HG03354 (cell line): ENCODE measurements at regions not wholly inside any gene's neighbourhood (a gene's known extent, or its start where the extent isn't known, plus 50 kb on each side); places are given as distances from the start of the nearest gene placed in this dataset.

Experiments
- ATAC-seq: cut with Tn5 transposase; IDR thresholded peaks from one replicate; pipeline ENCODE4 v1.9.1; 2021; ENCODE audit warnings: mild to moderate bottlenecking; ENCODE audit not compliant: unreplicated experiment, poor library complexity, severe bottlenecking

DNA sequence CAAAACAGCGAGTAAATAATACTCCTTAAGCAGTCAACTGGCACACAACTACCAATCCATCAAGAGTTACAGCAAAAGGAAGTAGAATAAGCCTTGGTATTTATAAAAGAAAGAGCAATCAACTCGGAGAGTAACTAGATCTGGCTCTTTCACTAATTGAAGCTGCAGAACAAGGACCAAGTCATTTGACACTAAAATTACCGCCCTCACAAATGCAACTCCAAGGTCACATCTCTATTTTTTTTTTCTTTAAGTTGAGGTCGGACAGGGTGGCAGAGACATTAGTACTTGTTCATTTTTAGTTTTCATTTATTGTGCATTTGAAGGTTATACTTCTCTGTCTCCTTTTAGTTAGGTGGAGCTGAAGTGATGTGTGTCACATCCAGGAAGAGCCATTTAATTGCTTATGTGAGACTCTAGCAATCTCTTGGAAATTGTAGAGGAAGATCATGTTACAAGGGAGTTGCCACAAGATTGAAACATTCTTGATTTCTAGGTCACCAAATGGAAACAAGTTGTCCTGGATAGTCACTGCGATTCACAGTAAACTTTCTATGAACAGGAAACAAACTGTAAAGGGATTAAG lies 138.1 kb upstream of the ADAMTS5 start:
- ATAC-seq, result no peak

DNA sequence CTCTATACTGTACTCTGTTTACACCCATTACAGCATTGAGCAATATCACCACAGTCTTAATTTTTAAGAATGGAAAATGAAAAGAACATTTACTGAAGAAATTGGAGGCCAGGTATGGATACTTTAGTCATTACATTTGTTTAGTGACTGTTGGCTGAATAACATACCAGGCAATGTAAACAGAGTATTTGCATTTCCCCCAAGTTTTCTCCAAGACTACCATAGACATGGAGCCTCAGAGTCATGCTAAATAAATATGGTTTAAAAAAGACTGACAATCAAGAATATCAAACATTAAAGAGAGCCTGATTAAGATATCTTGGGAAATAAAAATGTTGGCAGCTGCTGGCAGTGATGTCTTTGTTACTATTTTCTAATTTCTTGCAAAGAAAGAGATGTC lies 136.9 kb upstream of the ADAMTS5 start:
- ATAC-seq, result no peak

DNA sequence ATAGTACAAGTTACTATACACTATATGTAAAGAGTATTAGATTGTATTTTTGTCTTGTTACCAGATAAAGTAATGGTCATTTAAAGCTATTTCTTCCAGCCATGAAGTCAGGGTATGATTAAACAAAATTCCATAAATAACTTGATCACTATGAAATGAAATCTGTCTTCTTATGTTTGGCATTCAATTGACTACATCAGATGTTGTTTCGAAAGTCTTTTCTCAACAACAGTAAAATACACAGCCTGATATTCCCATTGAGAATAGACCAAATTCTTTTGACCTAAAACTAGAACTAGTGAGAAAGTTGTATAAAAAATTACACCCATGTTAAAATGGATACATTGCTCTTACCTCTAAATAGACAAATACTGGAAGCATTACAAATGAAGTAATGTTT lies 134.6 kb upstream of the ADAMTS5 start:
- no peak for ATAC-seq

DNA sequence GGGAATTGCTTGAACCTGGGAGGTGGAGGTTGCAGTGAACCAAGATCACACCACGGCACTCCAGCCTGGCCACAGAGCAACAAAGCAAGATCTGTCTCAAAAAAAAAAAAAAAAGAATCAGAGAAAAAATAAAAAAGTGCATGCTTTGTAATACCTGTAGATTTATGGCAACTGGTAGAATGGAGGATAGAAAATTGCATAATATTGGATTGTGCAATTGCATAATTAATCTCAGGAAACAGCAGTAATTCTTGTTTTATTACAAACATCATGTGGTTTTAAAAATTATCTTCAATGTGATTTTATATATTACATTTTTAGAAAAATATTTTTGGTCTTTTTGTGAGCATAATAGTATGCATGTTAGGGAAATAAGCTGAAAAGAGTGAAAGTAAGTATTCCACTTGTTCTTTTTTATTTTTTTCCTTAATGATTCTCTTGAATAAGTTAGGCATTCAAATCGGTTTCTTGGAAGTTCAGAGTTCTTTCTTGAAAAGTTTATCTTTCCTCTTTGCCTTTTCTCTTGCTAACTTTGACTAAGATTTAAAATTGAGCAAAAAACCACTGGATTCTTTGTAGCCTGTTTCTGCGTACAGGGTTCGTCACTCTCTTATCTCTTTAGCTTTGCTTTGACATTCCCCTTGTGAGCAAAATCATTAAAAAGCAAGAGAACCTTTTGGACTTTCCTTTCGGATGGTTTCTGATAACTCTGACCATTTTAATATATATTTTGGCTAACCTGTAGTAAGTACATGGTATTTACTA lies 127.5 kb upstream of the ADAMTS5 start:
- ATAC-seq, result no peak

DNA sequence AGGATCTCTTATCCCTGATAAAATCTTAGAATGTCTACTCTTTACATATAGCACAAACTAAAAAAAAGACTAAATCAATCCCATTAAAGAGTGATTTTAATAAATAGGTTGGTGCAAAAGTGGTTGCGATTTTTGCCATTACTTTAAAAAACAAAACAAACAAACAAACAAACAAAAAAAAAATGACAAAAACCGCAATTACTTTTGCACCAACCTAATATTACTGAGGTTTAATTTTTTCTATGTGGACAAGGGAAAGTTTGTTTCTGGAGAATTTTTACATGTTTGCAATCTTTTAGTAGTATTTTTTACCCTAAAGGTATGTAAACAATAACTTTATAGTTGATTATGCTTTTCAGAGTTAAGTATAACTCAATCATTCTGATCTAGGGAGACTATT lies 119.7 kb upstream of the ADAMTS5 start:
- no peak for ATAC-seq

DNA sequence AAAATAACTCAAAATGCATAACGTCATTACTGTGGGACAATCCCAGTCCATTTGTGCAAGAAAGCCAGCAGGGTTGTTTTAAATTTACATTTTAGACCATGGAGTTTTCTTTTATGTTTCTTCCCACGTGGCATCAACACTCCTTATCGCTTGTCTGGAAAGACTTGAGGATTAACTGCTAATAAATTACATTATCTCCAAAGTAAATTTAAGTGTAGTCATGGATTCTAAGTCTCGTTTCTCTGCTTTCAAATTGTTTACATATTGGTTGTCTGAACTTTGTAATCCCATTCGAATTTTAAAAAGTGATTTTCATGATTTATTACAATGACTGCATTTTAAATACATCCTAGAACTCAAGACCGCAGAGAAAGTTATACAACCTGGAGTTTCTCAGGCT lies 119.3 kb upstream of the ADAMTS5 start:
- ATAC-seq, result no peak

DNA sequence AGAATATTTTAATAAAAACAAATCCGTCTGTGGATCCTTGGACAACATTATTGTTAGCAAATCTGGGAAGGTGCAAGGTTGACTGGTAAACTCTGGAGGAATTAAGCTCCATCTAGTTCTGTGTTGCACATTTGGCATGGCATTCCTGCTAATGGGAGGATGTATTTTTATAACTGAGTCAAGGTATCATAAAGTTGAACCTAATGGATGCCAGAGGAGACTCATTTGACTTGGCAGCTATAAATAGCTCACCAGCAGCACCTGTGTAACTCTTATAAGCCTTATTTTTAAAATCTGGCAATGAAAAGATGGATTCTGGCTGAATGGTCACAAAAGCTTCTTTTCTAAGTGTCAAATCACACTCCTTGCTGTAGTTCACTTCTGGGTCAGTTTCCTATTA lies 118.5 kb upstream of the ADAMTS5 start:
- ATAC-seq, result no peak

DNA sequence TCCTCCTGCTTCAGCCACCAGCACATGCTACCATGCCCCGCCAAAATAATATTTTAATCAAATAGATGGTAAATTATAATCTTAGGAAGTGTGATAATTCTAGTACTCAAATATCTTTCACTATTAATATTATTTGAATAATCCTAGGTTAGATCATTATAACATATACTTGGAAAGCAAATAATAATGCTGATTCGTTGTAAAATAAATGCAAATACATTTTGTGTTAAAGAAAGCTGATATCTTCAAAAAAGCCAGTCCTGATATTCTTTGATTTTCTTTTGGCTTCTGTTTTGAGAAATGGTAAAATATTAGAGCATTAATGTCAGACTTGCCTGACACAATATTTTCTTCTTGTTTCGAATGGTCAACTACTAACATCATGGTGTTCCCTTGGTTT lies 116.3 kb upstream of the ADAMTS5 start:
- no peak for ATAC-seq

DNA sequence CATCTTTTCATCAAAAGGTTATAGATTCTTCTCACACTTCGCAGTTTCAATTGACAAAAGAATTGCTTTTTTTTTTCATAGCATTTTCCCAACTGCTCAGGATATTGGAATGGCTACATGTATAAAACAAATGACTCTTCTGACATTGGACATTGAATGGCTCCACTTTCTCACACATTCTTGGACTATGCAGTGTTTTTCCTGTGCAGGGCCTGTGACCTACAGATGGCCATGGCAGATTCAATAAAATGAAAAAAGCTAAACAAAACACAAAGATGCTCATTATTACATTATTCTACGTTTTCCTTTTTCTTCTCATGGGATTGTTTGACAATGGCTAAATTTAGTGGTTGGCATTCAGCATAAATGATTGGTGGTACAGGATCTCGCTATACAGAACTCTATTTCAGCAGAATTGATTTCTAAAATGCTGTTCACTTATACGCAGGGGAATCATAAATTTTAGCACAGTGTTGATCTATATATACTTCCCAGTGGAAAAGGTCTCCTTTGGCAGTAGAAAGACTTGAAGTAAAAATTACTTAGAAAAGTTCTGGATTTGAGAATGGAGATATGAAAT lies 115.6 kb upstream of the ADAMTS5 start:
- no peak for ATAC-seq

DNA sequence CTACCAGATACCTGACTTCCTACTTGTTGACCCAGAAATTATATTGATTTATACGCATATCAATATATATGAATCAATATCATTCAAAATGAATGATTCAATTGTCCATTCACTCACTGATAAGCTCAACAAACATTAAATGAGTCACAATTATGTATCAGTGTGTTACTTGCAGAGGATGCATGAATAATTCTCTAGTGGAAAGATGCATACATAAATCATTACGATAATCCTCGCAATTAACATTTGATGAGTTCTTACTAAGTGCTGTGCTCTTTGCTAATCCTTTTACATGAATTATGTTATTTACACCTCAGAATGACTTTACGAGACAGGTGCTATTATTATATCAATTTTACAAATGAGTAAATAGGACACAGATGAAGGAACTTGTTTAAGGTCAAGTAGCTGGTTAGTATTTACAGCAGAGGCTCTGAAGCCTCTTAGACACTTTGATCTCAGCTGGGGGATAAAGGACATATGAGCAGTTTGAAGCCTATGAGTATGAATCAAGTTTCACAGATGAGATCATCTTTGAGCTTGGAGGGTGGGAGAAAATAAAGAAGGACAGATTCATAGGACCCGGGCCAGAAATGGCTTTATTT lies 112.8 kb upstream of the ADAMTS5 start:
- no peak for ATAC-seq

DNA sequence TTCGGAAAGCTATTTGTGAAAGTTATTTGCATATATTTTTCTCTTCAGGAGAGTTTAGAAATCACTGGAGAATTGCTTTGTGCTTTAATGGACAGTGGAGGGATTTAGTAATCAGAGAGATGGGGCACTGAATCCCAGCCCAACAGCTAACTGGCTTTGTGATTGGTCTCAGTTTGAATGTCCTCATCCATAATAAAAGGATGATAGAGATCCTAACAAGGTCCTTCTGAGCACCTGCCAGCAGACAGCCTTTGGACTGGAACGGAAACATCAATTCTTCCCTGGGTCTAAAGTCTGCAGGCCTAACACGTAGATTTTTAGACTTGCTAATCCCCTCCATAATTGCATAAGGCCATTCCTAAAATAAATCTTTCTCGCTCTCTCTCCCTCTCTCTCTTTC lies 112.0 kb upstream of the ADAMTS5 start:
- ATAC-seq, result no peak

DNA sequence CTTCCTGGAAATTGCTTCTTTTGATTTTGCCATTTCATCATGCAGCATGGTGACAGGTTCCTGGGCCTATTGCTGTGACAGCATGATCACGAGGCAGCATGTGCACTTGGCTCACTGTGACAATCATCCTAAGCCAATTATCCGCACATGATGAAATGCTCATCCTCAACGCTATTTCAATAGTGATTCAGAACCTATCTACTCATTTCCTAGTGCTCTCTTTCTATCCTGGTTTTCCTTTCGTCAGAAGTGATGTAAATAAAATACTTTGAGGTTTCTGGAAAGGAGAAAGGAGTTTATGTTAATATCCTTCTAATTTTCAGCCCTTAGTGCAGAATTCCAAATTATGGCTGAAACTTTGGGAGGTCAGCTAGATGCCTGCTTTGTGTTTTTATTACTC lies 110.6 kb upstream of the ADAMTS5 start:
- ATAC-seq, result no peak

DNA sequence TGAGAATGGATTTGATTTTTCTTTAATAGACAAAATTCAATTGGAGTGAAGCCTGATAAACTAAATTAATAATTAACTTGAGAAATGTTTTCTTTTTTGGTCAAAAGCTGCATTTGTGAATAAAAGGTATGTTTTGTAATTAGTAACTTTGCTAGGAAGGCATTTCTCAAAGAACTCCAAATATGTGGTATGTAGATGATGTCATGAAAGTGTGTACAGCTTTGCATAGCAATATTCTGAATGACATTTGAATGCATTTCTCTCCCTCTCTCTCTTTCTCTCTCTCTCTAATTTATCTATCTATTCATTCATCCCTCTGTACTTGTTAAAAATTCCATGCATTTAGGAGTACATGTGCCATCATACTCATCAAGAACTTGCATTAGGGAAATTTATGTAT lies 109.1 kb upstream of the ADAMTS5 start:
- ATAC-seq, result no peak

DNA sequence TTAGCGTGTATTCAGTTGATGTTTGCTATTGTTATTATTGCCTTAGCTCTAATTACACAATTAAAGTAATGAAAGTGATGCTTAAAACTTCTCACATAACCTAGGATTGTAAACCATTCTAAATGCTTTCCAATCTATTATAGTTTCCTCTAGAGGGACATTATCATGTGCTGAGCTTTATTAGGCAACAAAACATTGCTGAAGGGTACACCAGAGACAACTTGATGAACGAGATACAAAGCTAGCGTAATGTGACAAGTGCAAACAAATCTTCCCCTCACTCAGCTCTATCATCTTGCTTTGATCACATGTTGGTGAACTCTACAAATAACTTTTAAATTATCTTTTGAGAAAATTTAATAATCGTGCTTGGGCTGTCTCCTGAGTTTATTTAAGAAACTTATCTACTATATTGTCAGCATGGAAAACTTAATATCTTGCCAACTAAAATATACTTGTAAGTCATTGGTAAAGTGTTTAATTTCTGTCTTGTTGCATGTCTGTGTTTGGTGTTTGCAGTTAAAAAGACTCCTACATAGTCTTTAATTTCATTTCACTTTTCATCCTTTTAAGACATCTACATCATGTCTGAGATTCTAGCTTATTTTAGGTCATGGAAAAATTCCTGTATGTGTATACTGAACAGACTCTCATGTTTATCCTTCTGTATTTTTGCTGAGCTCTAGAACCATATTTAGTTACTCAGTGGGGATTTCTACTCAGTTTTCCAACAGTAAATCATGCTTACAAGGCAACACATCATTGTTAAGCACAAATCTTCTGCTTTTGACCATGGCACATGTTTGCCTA lies 104.2 kb upstream of the ADAMTS5 start:
- ATAC-seq, result no peak

DNA sequence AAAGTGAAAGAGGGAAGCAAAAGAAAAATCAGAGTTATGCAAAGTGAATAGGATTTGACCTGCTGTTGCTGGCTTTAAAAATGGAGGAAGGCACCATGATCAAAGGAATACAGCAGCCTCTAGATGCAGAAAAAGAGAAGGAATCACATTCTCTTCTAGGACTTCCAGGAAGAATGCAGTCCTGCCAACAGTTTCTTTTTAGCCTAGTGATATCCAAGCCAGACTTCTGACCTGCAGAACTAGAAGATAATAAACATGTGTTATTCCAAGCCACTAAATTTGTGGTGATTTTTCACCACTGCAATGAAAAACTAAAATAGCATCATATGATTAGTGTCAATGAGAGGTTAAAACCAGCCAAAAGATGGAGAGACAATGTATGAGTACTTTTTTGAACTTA lies 101.9 kb upstream of the ADAMTS5 start:
- no peak for ATAC-seq

DNA sequence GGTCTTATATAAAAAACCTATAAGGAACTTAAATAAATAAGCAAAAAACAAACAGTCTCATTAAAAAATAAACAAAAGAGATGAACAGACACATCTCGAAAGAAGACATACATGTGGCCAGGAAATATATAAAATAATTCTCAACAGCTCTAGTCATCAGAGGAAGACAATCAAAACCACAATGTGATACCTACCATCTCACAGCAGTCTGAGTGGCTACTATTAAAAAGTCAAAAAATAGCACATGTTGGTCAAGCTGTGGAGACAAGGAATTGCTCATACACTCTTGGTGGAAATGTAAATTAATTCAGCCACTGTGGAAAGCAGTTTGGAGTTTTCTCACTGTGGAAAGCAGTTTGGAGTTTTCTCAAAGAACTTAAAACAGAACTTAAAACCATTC lies 100.3 kb upstream of the ADAMTS5 start:
- no peak for ATAC-seq

DNA sequence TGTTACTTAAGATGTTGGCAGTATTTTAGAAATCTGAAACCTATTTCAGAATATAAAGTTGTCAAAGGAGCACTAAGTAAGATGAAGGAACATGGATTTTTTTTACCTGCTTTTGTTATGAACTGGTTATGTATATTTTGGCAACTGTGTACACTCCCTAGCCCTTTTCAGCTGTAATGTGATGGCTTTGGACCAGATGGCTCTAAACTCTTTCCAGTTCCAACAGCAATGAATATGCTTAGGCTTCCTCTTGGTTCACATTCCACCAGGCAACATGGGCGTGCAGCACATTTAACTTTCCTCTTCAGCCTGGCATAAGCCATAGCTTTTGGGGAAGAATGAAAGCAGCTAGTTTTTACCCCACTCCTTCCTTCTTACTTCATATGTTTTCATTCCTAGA lies 95.6 kb upstream of the ADAMTS5 start:
- ATAC-seq, result no peak

DNA sequence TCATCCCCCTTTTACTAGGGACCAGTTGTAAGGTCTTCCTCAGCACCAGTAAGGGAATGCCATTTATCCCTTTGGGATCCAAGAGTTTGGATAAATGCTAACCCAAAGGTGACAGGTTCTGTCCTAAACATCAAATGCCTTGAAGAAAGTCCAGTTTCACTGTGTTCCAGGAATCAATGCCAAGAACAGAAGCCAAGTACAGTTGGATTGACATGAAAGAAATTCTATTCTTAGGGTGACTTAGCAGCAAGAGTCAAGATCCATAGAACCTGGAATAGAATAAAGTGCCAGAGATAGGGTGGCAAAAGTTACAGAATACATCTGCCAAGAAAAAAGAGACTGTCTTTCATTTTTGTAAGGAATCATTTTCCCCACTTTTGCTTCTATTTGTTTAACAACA lies 94.9 kb upstream of the ADAMTS5 start:
- no peak for ATAC-seq

DNA sequence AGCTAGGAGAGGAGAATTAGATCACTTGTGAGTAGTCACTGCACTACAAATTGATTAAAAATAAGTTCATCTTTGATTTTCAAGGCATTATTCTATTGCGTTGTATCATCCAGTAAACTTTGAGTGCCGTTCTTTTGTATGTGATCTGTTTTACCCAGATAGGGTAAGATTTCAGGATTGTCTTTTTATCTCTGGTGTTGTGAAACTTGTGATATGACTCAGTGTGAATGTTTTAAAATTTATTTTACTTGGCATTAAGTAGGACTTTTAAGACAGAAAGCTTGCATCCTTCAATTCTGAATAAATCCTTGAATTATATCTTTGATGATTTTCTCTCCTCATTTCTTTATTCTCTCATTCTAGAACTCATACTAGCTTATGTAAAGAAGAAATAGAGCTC lies 93.3 kb upstream of the ADAMTS5 start:
- no peak for ATAC-seq
